ENCODE measurements at regions not wholly inside any gene's neighbourhood (a gene's known extent, or its start where the extent isn't known, plus 50 kb on each side); places are given as distances from the start of the nearest gene placed in this dataset.

GRCh38 chr11:120031612-120032600 is 106.0 kb downstream of the TRIM29 start:
- no peak for FAIRE-seq
- no peak for TF ChIP-seq POLR2A (IDR thresholded peaks at IDR 0.05; ENCODE audit: low read depth, low read length)
- no peak for TF ChIP-seq TAF1 (IDR thresholded peaks at IDR 0.05; ENCODE audit: borderline replicate concordance, low read depth, low read length)
- TF ChIP-seq POLR2AphosphoS5 (IDR thresholded peaks at IDR 0.05; ENCODE audit: low read depth, low read length), result no peak
- no peak for DNase-seq (ENCODE audit: insufficient read length)

- no peak for FAIRE-seq
- DNase-seq (ENCODE audit: insufficient read length), result no peak
- no peak for TF ChIP-seq TAF1 (IDR thresholded peaks at IDR 0.05; ENCODE audit: borderline replicate concordance, low read depth, low read length)
- no peak for TF ChIP-seq POLR2A (IDR thresholded peaks at IDR 0.05; ENCODE audit: low read depth, low read length)
- no peak for TF ChIP-seq POLR2AphosphoS5 (IDR thresholded peaks at IDR 0.05; ENCODE audit: low read depth, low read length)
Observed at GRCh38 chr11:120031156-120031555, 106.8 kb downstream of the TRIM29 start.

- TF ChIP-seq POLR2AphosphoS5 (IDR thresholded peaks at IDR 0.05; ENCODE audit: low read depth, low read length) (no peak), TAF1 (IDR thresholded peaks at IDR 0.05; ENCODE audit: borderline replicate concordance, low read depth, low read length) (no peak), POLR2A (IDR thresholded peaks at IDR 0.05; ENCODE audit: low read depth, low read length) (no peak)
- FAIRE-seq, result no peak
- no peak for DNase-seq (ENCODE audit: insufficient read length)
Observed at GRCh38 chr11:120030411-120030810, 107.5 kb downstream of the TRIM29 start.

- DNase-seq (ENCODE audit: insufficient read length) (no peak), FAIRE-seq (no peak)
- TF ChIP-seq TAF1 (IDR thresholded peaks at IDR 0.05; ENCODE audit: borderline replicate concordance, low read depth, low read length) (no peak), POLR2AphosphoS5 (IDR thresholded peaks at IDR 0.05; ENCODE audit: low read depth, low read length) (no peak), POLR2A (IDR thresholded peaks at IDR 0.05; ENCODE audit: low read depth, low read length) (no peak)
Observed at GRCh38 chr11:120029321-120029720, 108.6 kb downstream of the TRIM29 start.

- DNase-seq (ENCODE audit: insufficient read length) (no peak), FAIRE-seq (no peak)
- TF ChIP-seq POLR2AphosphoS5 (IDR thresholded peaks at IDR 0.05; ENCODE audit: low read depth, low read length), result no peak
- no peak for TF ChIP-seq TAF1 (IDR thresholded peaks at IDR 0.05; ENCODE audit: borderline replicate concordance, low read depth, low read length)
- TF ChIP-seq POLR2A (IDR thresholded peaks at IDR 0.05; ENCODE audit: low read depth, low read length), result no peak
Observed at GRCh38 chr11:120028897-120029258, 109.0 kb downstream of the TRIM29 start.

- DNase-seq (ENCODE audit: insufficient read length), result no peak
- no peak for FAIRE-seq
- TF ChIP-seq TAF1 (IDR thresholded peaks at IDR 0.05; ENCODE audit: borderline replicate concordance, low read depth, low read length), result no peak
- TF ChIP-seq POLR2AphosphoS5 (IDR thresholded peaks at IDR 0.05; ENCODE audit: low read depth, low read length), result no peak
- TF ChIP-seq POLR2A (IDR thresholded peaks at IDR 0.05; ENCODE audit: low read depth, low read length), result no peak
Observed at GRCh38 chr11:120028181-120028896, 109.6 kb downstream of the TRIM29 start.

GRCh38 chr11:120027546-120028180 is 110.2 kb downstream of the TRIM29 start:
- no peak for DNase-seq (ENCODE audit: insufficient read length)
- FAIRE-seq, result no peak
- TF ChIP-seq POLR2A (IDR thresholded peaks at IDR 0.05; ENCODE audit: low read depth, low read length), result no peak
- TF ChIP-seq TAF1 (IDR thresholded peaks at IDR 0.05; ENCODE audit: borderline replicate concordance, low read depth, low read length), result no peak
- TF ChIP-seq POLR2AphosphoS5 (IDR thresholded peaks at IDR 0.05; ENCODE audit: low read depth, low read length), result no peak

GRCh38 chr11:120025606-120026335 is 112.1 kb downstream of the TRIM29 start:
- TF ChIP-seq POLR2A (IDR thresholded peaks at IDR 0.05; ENCODE audit: low read depth, low read length) (no peak), TAF1 (IDR thresholded peaks at IDR 0.05; ENCODE audit: borderline replicate concordance, low read depth, low read length) (no peak), POLR2AphosphoS5 (IDR thresholded peaks at IDR 0.05; ENCODE audit: low read depth, low read length) (no peak)
- DNase-seq (ENCODE audit: insufficient read length) (no peak), FAIRE-seq (no peak)

- DNase-seq (ENCODE audit: insufficient read length) (no peak), FAIRE-seq (no peak)
- TF ChIP-seq TAF1 (IDR thresholded peaks at IDR 0.05; ENCODE audit: borderline replicate concordance, low read depth, low read length) (no peak), POLR2AphosphoS5 (IDR thresholded peaks at IDR 0.05; ENCODE audit: low read depth, low read length) (no peak), POLR2A (IDR thresholded peaks at IDR 0.05; ENCODE audit: low read depth, low read length) (no peak)
Observed at GRCh38 chr11:120024586-120024985, 113.3 kb downstream of the TRIM29 start.

GRCh38 chr11:120024046-120024445 is 113.9 kb downstream of the TRIM29 start:
- FAIRE-seq (no peak), DNase-seq (ENCODE audit: insufficient read length) (no peak)
- TF ChIP-seq POLR2AphosphoS5 (IDR thresholded peaks at IDR 0.05; ENCODE audit: low read depth, low read length), result no peak
- no peak for TF ChIP-seq POLR2A (IDR thresholded peaks at IDR 0.05; ENCODE audit: low read depth, low read length)
- TF ChIP-seq TAF1 (IDR thresholded peaks at IDR 0.05; ENCODE audit: borderline replicate concordance, low read depth, low read length), result no peak

GRCh38 chr11:120023551-120023950 is 114.4 kb downstream of the TRIM29 start:
- DNase-seq (ENCODE audit: insufficient read length), result no peak
- no peak for FAIRE-seq
- TF ChIP-seq TAF1 (IDR thresholded peaks at IDR 0.05; ENCODE audit: borderline replicate concordance, low read depth, low read length) (no peak), POLR2A (IDR thresholded peaks at IDR 0.05; ENCODE audit: low read depth, low read length) (no peak), POLR2AphosphoS5 (IDR thresholded peaks at IDR 0.05; ENCODE audit: low read depth, low read length) (no peak)
